ENCODE measurements at regions not wholly inside any gene's neighbourhood (a gene's known extent, or its start where the extent isn't known, plus 50 kb on each side); places are given as distances from the start of the nearest gene placed in this dataset.
"Not testable (repeated sequence)": the region's sequence is repeated elsewhere in the genome, so short reads cannot be mapped to it uniquely, and the experiment has no call there.

DNA sequence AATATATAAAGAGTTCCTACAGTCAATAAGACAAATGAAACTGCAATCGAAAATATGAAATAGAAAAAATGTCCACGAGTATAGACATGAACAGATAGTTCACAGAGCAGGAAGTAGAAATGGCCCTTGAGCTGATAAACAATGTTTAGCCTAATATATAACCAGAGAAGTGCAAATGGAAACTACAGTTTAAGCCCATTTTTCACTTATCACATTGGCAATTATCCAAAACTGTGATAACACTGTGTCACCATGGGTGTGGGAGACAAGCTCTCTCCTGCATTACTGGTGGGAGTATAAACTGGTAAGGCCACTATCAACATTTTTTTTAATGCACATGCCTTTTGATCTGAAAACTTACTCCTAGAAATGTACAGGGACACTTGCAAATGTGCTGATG is 112.4 kb downstream of the TNFRSF13B start:
- H3K4me3 ChIP-seq; H2AFZ ChIP-seq (ENCODE audit: control insufficient read depth, low read depth, low read length); H3K4me2 ChIP-seq (ENCODE audit: control insufficient read depth, insufficient read depth); FAIRE-seq; SMC1A ChIA-PET (ENCODE audit: uncharacterized antibody, unreplicated experiment); POLR2A ChIA-PET; BruUV-seq (replicated peaks); H4K20me1 ChIP-seq (ENCODE audit: control insufficient read depth, insufficient read depth); H3K36me3 ChIP-seq (ENCODE audit: control insufficient read depth in 2 of 2, insufficient read depth in 2 of 2, low read length in 1 of 2); H3K27me3 ChIP-seq (replicated peaks in 1 of 2; ENCODE audit: control insufficient read depth in 2 of 2, insufficient read depth in 2 of 2, low read length in 1 of 2); DNase-seq (ENCODE audit: low read depth, low spot score); in situ Hi-C loops (cut with MboI); RAD21 ChIA-PET (ENCODE audit: unreplicated experiment); H3K4me1 ChIP-seq (ENCODE audit: control insufficient read depth, insufficient read depth, low read length); H3K79me2 ChIP-seq (ENCODE audit: control insufficient read depth, insufficient read depth, low read length); intact Hi-C loops (cut with micrococcal nuclease; ENCODE audit: unreplicated experiment); CTCF ChIA-PET; H3K9ac ChIP-seq (ENCODE audit: control insufficient read depth, insufficient read depth, low read length); H3K9me3 ChIP-seq (replicated peaks; ENCODE audit: control insufficient read depth, insufficient read depth, low read length); ATAC-seq; H3K27ac ChIP-seq (ENCODE audit: control insufficient read depth, insufficient read depth): not testable (repeated sequence)
- WGBS (ENCODE audit: insufficient coverage, insufficient replicate concordance, low lambda C conversion rate, missing lambda C conversion rate) = 0% methylated on average over 2 of the region's 2 CpGs

DNA sequence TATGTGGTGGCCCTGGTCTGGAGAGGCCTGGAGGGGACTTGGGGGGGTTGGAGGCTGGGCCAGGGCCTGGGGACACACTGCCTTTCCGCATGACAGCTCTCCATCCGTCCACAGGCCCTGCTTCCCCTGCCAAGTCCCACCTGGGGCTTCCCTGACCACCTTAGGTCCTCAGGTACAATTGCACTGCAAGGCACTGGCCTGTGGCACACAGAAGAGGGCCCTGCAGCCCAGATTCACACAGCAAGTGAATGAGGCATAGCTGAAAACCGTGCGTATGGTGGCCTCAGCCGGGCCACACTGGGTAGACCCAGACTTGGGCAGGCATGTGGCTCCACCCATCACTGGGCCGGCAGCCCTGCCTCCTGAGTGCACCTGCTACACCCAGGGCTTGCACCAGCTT is 114.2 kb downstream of the TNFRSF13B start:
- intact Hi-C loops (cut with micrococcal nuclease; ENCODE audit: unreplicated experiment); DNase-seq (ENCODE audit: low read depth, low spot score); ATAC-seq; H3K27me3 ChIP-seq (replicated peaks in 1 of 2; ENCODE audit: control insufficient read depth in 2 of 2, insufficient read depth in 2 of 2, low read length in 1 of 2); H3K79me2 ChIP-seq (ENCODE audit: control insufficient read depth, insufficient read depth, low read length); RAD21 ChIA-PET (ENCODE audit: unreplicated experiment); H3K9me3 ChIP-seq (replicated peaks; ENCODE audit: control insufficient read depth, insufficient read depth, low read length); H4K20me1 ChIP-seq (ENCODE audit: control insufficient read depth, insufficient read depth); POLR2A ChIA-PET; H3K4me1 ChIP-seq (ENCODE audit: control insufficient read depth, insufficient read depth, low read length); H3K9ac ChIP-seq (ENCODE audit: control insufficient read depth, insufficient read depth, low read length); SMC1A ChIA-PET (ENCODE audit: uncharacterized antibody, unreplicated experiment); in situ Hi-C loops (cut with MboI); H2AFZ ChIP-seq (ENCODE audit: control insufficient read depth, low read depth, low read length); BruUV-seq (replicated peaks); FAIRE-seq; H3K4me3 ChIP-seq; H3K36me3 ChIP-seq (ENCODE audit: control insufficient read depth in 2 of 2, insufficient read depth in 2 of 2, low read length in 1 of 2); H3K4me2 ChIP-seq (ENCODE audit: control insufficient read depth, insufficient read depth); CTCF ChIA-PET; H3K27ac ChIP-seq (ENCODE audit: control insufficient read depth, insufficient read depth): not testable (repeated sequence)
- WGBS (ENCODE audit: insufficient coverage, insufficient replicate concordance, low lambda C conversion rate, missing lambda C conversion rate) = 40% methylated on average over 6 of the region's 6 CpGs

DNA sequence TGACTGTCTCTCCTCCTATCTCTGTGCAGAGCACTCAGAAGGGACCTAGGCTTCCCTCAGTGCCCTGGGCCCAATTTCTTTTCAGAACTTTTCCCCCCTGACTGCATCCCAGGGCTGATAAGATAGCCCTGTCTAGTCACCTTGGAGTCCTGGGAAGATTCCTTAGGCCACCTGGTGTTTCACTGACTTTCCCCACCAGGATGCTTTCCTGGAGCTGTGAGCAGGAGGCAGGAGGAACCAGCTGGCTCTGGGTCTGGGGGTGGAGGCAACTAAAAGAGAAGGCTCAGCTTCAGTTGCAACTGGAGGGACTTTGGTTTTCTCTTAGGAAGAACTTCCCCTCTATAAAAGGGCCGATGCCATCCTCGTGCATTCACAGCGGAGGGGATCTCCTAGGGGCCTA is 115.1 kb downstream of the TNFRSF13B start:
- ATAC-seq; intact Hi-C loops (cut with micrococcal nuclease; ENCODE audit: unreplicated experiment); H3K36me3 ChIP-seq (ENCODE audit: control insufficient read depth in 2 of 2, insufficient read depth in 2 of 2, low read length in 1 of 2); RAD21 ChIA-PET (ENCODE audit: unreplicated experiment); FAIRE-seq; H3K79me2 ChIP-seq (ENCODE audit: control insufficient read depth, insufficient read depth, low read length); H3K4me2 ChIP-seq (ENCODE audit: control insufficient read depth, insufficient read depth); H3K4me1 ChIP-seq (ENCODE audit: control insufficient read depth, insufficient read depth, low read length); H4K20me1 ChIP-seq (ENCODE audit: control insufficient read depth, insufficient read depth); BruUV-seq (replicated peaks); H3K9me3 ChIP-seq (replicated peaks; ENCODE audit: control insufficient read depth, insufficient read depth, low read length); H2AFZ ChIP-seq (ENCODE audit: control insufficient read depth, low read depth, low read length); H3K27ac ChIP-seq (ENCODE audit: control insufficient read depth, insufficient read depth); in situ Hi-C loops (cut with MboI); CTCF ChIA-PET; SMC1A ChIA-PET (ENCODE audit: uncharacterized antibody, unreplicated experiment); POLR2A ChIA-PET; H3K9ac ChIP-seq (ENCODE audit: control insufficient read depth, insufficient read depth, low read length); H3K4me3 ChIP-seq; DNase-seq (ENCODE audit: low read depth, low spot score); H3K27me3 ChIP-seq (replicated peaks in 1 of 2; ENCODE audit: control insufficient read depth in 2 of 2, insufficient read depth in 2 of 2, low read length in 1 of 2): not testable (repeated sequence)
- 16% methylated on average over 3 of the region's 3 CpGs for WGBS (ENCODE audit: insufficient coverage, insufficient replicate concordance, low lambda C conversion rate, missing lambda C conversion rate)

DNA sequence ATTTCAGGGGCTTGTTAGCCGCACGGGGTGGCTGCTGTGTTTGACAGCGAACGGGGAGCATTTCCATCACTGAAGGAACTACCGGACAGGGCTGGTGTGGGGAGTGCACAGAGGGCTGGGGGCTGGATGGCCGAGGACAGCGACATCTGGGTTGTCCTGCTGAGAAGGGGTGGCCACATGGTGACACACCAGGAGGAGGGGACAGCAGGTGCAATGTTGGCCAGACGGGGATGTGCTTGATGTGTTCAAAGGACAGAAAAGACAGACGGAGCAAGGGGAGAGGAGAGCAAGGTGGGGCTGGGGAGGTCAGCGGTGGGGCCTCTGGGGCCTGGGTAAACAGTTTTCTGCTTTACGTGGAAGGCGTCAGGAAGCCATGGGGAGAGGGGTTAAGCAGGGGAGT is 115.7 kb downstream of the TNFRSF13B start:
- SMC1A ChIA-PET (ENCODE audit: uncharacterized antibody, unreplicated experiment) = not testable (repeated sequence)

More for the DNA sequence above, 115.7 kb downstream of the TNFRSF13B start:
- FAIRE-seq; H3K36me3 ChIP-seq (ENCODE audit: control insufficient read depth in 2 of 2, insufficient read depth in 2 of 2, low read length in 1 of 2); DNase-seq (ENCODE audit: low read depth, low spot score); H3K9ac ChIP-seq (ENCODE audit: control insufficient read depth, insufficient read depth, low read length); H2AFZ ChIP-seq (ENCODE audit: control insufficient read depth, low read depth, low read length); H3K4me2 ChIP-seq (ENCODE audit: control insufficient read depth, insufficient read depth); H3K79me2 ChIP-seq (ENCODE audit: control insufficient read depth, insufficient read depth, low read length); RAD21 ChIA-PET (ENCODE audit: unreplicated experiment); H3K9me3 ChIP-seq (replicated peaks; ENCODE audit: control insufficient read depth, insufficient read depth, low read length); POLR2A ChIA-PET; BruUV-seq (replicated peaks); in situ Hi-C loops (cut with MboI); H4K20me1 ChIP-seq (ENCODE audit: control insufficient read depth, insufficient read depth); H3K27me3 ChIP-seq (replicated peaks in 1 of 2; ENCODE audit: control insufficient read depth in 2 of 2, insufficient read depth in 2 of 2, low read length in 1 of 2); H3K4me3 ChIP-seq; CTCF ChIA-PET; ATAC-seq; H3K27ac ChIP-seq (ENCODE audit: control insufficient read depth, insufficient read depth); intact Hi-C loops (cut with micrococcal nuclease; ENCODE audit: unreplicated experiment); H3K4me1 ChIP-seq (ENCODE audit: control insufficient read depth, insufficient read depth, low read length): not testable (repeated sequence)
- whole genome bisulfite sequencing (ENCODE audit: insufficient coverage, insufficient replicate concordance, low lambda C conversion rate, missing lambda C conversion rate) = 38% methylated on average over 12 of the region's 12 CpGs

All from GM12878 (cell line).